ENCODE measurements at regions not wholly inside any gene's neighbourhood (a gene's known extent, or its start where the extent isn't known, plus 50 kb on each side); places are given as distances from the start of the nearest gene placed in this dataset.

- TF ChIP-seq TSHZ1 (tag by site-specific recombination; IDR thresholded peaks at IDR 0.05; ENCODE audit: borderline replicate concordance) = no peak
- TF ChIP-seq ZNF10 (tag by site-specific recombination; IDR thresholded peaks at IDR 0.05) = no peak
Measured at GRCh38 chr2:35530615-35531135, 824.9 kb upstream of the CRIM1 start (continued).

GRCh38 chr2:35526741-35527140, 828.8 kb upstream of the CRIM1 start:
- no peaks in the 10 kb centered on the region for H3K9me3 ChIP-seq (ENCODE audit: control insufficient read depth, insufficient read depth, low read depth, low read length)
- POLR2A ChIA-PET = no interaction called here
- no peaks in the 10 kb centered on the region for H3K36me3 ChIP-seq (ENCODE audit: control insufficient read depth in 2 of 2, insufficient read depth in 1 of 2, low read length in 2 of 2)
- TF ChIP-seq SP2 (tag by site-specific recombination; IDR thresholded peaks at IDR 0.05) (no peak), ZSCAN18 (tag by site-specific recombination; IDR thresholded peaks at IDR 0.05) (no peak), ZNF544 (tag by site-specific recombination; IDR thresholded peaks at IDR 0.05) (no peak), BCL6B (tag by site-specific recombination; IDR thresholded peaks at IDR 0.05) (no peak), REST (tag by site-specific recombination; IDR thresholded peaks at IDR 0.05) (peak; percentile 72; the same call in 1 of the 2 replicates)
- H3K4me3 ChIP-seq (ENCODE audit: low read depth, low read length) = no peak overlapping the region
- no peak overlapping the region for H3K27ac ChIP-seq (ENCODE audit: extremely low read depth, low read depth, low read length)
- no peaks in the 10 kb centered on the region for H3K4me1 ChIP-seq (ENCODE audit: control insufficient read depth, insufficient read depth, low read length)
- CTCF ChIA-PET = no interaction called here

GRCh38 chr2:35522450-35522849, 833.1 kb upstream of the CRIM1 start:
- ChIA-PET POLR2A (no interaction called here), CTCF (interaction anchor here (0.6 kb wide), 1 partner anchor 1354 kb away, joined by 4 read pairs; no protein-coding TSS in a partner anchor)
- no peak overlapping the region for H3K27ac ChIP-seq (ENCODE audit: extremely low read depth, low read depth, low read length)
- no peaks in the 10 kb centered on the region for H3K4me1 ChIP-seq (ENCODE audit: control insufficient read depth, insufficient read depth, low read length)
- H3K36me3 ChIP-seq (ENCODE audit: control insufficient read depth in 2 of 2, insufficient read depth in 1 of 2, low read length in 2 of 2) = no peaks in the 10 kb centered on the region
- H3K9me3 ChIP-seq (ENCODE audit: control insufficient read depth, insufficient read depth, low read depth, low read length) = no peaks in the 10 kb centered on the region
- no peak overlapping the region for H3K4me3 ChIP-seq (ENCODE audit: low read depth, low read length)
- TF ChIP-seq GLI2 (tag by site-specific recombination; IDR thresholded peaks at IDR 0.05; ENCODE audit: borderline replicate concordance, low read depth) (no peak), ZNF366 (tag by site-specific recombination; conservative IDR thresholded peaks at IDR 0.05) (no peak), ZFP41 (tag by site-specific recombination; IDR thresholded peaks at IDR 0.05; ENCODE audit: borderline replicate concordance) (no peak), ZNF37A (tag by site-specific recombination; IDR thresholded peaks at IDR 0.05) (no peak), ZNF132 (tag by site-specific recombination; IDR thresholded peaks at IDR 0.05; ENCODE audit: borderline replicate concordance) (no peak), PRDM6 (tag by site-specific recombination; IDR thresholded peaks at IDR 0.05) (no peak), ZNF548 (tag by site-specific recombination; IDR thresholded peaks at IDR 0.05) (no peak), ZSCAN5A (tag by site-specific recombination; IDR thresholded peaks at IDR 0.05) (no peak), ZEB2 (tag by site-specific recombination; IDR thresholded peaks at IDR 0.05) (no peak), ZNF791 (tag by site-specific recombination; IDR thresholded peaks at IDR 0.05) (no peak), SCRT2 (tag by site-specific recombination; IDR thresholded peaks at IDR 0.05) (no peak), OSR2 (tag by site-specific recombination; IDR thresholded peaks at IDR 0.05) (no peak), ZNF792 (tag by site-specific recombination; IDR thresholded peaks at IDR 0.05) (no peak), ZNF214 (tag by site-specific recombination; IDR thresholded peaks at IDR 0.05; ENCODE audit: borderline replicate concordance) (no peak)

Measured in HEK293 (cell line).